Coronary artery (tissue), 2 donors: ENCODE measurements at regions not wholly inside any gene's neighbourhood (a gene's known extent, or its start where the extent isn't known, plus 50 kb on each side); places are given as distances from the start of the nearest gene placed in this dataset.

ENCODE experiments used
- DNase-seq: peaks from one replicate; pipeline ENCODE4 v3.0.0-alpha.2; 2017; ENCODE audit warnings: low spot score
- H3K27ac ChIP-seq, 2 donors: fragments of 200-600 bp; sonication (generic); one replicate each; pipeline ENCODE4 v1.5.1; 2016 to 2019
- H3K4me3 ChIP-seq: fragments of 200-600 bp; sonication (generic); 2 replicates; pipeline ENCODE4 v1.5.1; 2016; ENCODE audit warnings: mild to moderate bottlenecking, moderate library complexity
- TF ChIP-seq, protein P1 (sequence below): fragments of 200-600 bp; sonication (generic); IDR thresholded peaks from one replicate; pipeline ENCODE4 v1.5.1; 2019; ENCODE audit warnings: antibody characterized with exemption

DNA sequence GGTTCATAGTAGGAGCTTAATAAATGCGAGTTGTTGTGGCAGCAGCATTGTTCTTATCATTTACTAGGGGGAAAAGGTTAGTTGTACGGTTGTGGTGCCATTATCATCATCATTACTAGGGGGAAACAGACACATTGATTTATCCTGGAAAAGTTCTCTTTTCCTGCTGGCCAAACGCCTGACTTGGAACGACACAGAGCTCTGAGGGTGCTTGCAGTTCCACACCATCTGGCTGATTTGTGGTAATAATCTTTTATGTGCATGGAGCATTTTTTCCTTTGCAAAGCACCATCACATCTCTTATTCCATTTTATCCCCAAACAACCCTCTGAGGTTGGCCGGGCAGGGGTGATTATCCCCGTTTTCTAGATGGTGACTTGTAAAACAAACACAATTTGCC lies 219.4 kb downstream of the BUB3 start:
- no peak for DNase-seq
- TF ChIP-seq, protein P1, sequence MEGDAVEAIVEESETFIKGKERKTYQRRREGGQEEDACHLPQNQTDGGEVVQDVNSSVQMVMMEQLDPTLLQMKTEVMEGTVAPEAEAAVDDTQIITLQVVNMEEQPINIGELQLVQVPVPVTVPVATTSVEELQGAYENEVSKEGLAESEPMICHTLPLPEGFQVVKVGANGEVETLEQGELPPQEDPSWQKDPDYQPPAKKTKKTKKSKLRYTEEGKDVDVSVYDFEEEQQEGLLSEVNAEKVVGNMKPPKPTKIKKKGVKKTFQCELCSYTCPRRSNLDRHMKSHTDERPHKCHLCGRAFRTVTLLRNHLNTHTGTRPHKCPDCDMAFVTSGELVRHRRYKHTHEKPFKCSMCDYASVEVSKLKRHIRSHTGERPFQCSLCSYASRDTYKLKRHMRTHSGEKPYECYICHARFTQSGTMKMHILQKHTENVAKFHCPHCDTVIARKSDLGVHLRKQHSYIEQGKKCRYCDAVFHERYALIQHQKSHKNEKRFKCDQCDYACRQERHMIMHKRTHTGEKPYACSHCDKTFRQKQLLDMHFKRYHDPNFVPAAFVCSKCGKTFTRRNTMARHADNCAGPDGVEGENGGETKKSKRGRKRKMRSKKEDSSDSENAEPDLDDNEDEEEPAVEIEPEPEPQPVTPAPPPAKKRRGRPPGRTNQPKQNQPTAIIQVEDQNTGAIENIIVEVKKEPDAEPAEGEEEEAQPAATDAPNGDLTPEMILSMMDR: no peak
- Histone ChIP-seq H3K27ac (no peak overlapping the region), H3K4me3 (no peak overlapping the region)

DNA sequence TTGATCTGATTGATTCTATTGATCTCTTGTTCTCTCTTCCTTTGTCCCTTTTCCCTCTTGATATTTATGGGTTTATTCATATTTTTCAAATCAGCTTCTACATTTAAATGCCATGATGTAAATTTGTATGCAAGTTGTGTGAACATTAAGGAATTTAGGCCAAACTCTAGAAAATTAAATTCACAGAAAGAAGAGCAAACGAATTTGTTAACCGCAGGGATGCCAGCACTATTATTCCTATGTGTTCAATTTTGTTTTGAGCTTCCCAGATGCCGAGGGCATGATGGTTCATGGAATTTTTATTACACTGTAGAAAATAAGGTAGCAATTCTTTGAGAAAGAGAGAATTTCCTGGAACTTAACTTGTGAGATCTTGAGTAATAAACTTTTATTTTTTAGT lies 220.9 kb downstream of the BUB3 start:
- DNase-seq: no peak
- H3K4me3 ChIP-seq: no peak overlapping the region
- TF ChIP-seq, protein P1: no peak
- no peak overlapping the region for H3K27ac ChIP-seq

DNA sequence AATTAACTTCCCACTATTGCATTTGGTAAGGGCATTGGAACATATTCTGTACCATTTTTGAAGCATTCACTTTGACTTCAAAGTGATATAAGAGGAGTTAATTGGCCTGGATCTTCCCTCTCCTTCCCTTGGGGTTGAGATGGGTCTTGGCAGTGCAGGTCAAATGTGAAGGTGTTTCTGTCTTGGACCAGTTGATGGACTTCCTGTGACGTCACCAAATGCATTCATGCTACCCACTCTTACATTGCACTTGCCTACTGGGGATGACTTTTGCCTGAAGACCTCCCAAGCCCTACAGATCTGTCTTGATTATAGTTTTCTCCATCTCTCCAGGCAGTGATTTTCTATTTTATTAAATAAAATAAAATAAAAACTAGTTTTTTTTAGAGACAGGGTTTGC lies 221.5 kb downstream of the BUB3 start:
- no peak overlapping the region for H3K4me3 ChIP-seq
- no peak for DNase-seq
- H3K27ac ChIP-seq: no peak overlapping the region
- TF ChIP-seq, protein P1: no peak

DNA sequence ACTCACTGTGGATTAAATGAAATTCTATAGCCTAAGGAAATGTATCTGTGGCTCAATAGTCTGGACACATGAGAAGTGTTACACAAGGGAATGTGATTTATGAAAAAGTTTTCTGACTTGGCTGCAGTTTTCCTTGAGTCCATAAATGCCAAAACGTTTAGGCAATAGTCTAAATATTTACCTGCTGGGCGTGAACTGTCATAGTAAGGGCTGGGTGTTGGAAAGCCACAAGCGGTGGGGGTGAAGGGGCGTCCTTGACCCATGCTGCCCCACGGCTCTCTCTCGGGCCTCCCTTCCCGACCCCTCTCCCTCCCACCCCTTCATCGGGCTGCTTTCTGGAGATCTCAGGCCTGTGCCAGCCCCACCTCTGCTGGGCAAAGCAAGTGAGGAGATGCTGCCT lies 223.7 kb downstream of the BUB3 start:
- H3K4me3 ChIP-seq: no peak overlapping the region
- no peak overlapping the region for H3K27ac ChIP-seq
- DNase-seq: no peak
- TF ChIP-seq, protein P1: no peak

DNA sequence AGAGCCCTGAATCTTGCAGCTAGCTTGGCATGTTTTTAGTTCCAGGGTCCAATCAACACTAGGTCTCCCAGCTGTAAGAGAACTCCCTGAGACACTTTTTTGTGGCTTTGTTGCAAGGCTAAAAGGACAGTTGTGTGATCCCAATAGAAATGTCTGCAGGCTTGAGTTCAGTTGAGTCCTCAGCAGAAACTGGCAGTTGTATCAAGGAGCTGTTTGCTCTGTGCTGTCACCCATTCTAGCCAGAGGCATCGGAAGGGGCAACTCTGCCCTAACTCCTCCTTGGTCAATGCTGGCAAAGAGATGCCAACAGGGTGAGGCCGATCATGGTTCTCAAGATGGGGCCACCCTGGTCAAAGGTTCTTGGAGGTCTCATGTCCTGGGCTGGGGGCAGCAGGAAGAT lies 224.1 kb downstream of the BUB3 start:
- TF ChIP-seq, protein P1: no peak
- DNase-seq: no peak
- Histone ChIP-seq H3K27ac (no peak overlapping the region), H3K4me3 (no peak overlapping the region)

DNA sequence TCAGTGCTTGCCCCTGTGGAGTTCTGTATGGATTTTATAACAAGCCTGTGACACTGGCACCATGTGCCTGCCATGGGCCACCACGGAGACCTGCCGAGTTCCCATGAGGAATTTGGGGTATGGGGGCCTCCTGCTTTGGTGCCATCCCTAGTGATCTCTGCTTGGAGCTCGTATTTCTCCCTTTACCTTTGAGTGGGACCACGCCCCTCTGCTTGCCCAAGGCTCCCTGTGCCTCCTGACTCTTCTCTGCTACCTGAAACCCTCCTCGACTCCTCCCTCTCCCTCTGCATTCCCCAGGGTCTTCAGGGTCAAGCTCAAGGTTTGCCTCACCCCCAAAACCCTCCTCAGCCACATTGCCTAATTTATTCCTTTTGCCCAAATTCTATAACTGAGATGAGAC lies 225.0 kb downstream of the BUB3 start:
- no peak for DNase-seq
- no peak overlapping the region for H3K27ac ChIP-seq
- TF ChIP-seq, protein P1: no peak
- no peak overlapping the region for H3K4me3 ChIP-seq

DNA sequence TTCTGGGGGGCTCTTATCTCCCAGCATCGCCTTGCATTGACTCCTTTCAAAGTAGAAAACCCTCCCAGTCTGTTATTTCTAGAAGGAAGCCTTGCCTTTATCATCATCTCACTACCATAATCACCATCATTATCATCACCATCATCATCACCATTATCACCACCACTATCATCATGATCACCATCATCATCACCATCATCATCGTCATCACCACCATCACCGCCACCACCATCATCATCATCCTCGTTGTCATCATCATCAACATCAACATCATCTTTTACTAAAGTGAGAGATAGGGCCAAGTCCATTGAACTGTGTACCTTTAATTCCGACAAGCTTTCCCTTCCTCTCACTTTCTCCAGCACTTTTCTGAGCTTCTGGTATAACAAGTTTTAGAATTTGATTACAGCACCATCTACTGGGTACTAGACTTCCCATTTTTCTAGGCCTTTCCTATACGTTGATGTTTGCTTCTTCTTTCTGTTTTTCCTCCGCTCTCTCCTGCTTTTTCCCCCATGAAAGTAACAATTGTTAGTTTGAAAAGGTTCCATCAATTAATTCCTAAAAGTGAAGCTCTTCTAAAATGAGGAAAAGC lies 226.4 kb downstream of the BUB3 start:
- TF ChIP-seq, protein P1: no peak
- Histone ChIP-seq H3K4me3 (no peak overlapping the region), H3K27ac (no peak overlapping the region)
- no peak for DNase-seq
